Liver (tissue), 3 donors: ENCODE measurements at regions not wholly inside any gene's neighbourhood (a gene's known extent, or its start where the extent isn't known, plus 50 kb on each side); places are given as distances from the start of the nearest gene placed in this dataset.
"Not testable (repeated sequence)": the region's sequence is repeated elsewhere in the genome, so short reads cannot be mapped to it uniquely, and the experiment has no call there.

Source experiments
- CTCF ChIP-seq: fragments of 150-350 bp; IDR thresholded peaks from 2 replicates; pipeline ENCODE4 v1.5.1; 2017; ENCODE audit warnings: improper control_type of control experiment, low read depth, low read length; ENCODE audit not compliant: missing input control
- GABPA ChIP-seq, 2 donors: IDR thresholded peaks in 1 of 2; conservative IDR thresholded peaks in 1 of 2; 2 replicates each; pipeline ENCODE4 v1.6.1; 2016; ENCODE audit warnings: antibody characterized with exemption in 2 of 2, mild to moderate bottlenecking in 1 of 2, moderate library complexity in 1 of 2
- MAX ChIP-seq: IDR thresholded peaks from 2 replicates; pipeline ENCODE4 v1.6.1; 2016; ENCODE audit warnings: antibody characterized with exemption
- RAD21 ChIP-seq, 2 donors: IDR thresholded peaks; 2 replicates each; pipeline ENCODE4 v1.6.1; 2016; ENCODE audit warnings: antibody characterized with exemption in 2 of 2, mild to moderate bottlenecking in 2 of 2
- REST ChIP-seq: IDR thresholded peaks from 2 replicates; pipeline ENCODE4 v1.6.1; 2016; ENCODE audit warnings: antibody characterized with exemption, mild to moderate bottlenecking
- SP1 ChIP-seq: IDR thresholded peaks from 2 replicates; pipeline ENCODE4 v1.6.1; 2018; ENCODE audit warnings: antibody characterized with exemption, mild to moderate bottlenecking
- TAF1 ChIP-seq: conservative IDR thresholded peaks from 2 replicates; pipeline ENCODE4 v1.6.1; 2016; ENCODE audit warnings: antibody characterized with exemption, mild to moderate bottlenecking
- YY1 ChIP-seq: IDR thresholded peaks from 2 replicates; pipeline ENCODE4 v1.6.1; 2016; ENCODE audit warnings: antibody characterized with exemption, mild to moderate bottlenecking
- donor health status: healthy.
- donor health status: healthy.

GRCh38 chr3:13136848-13137247 lies 63.6 kb upstream of the IQSEC1 start:
- not testable (repeated sequence) for TF ChIP-seq YY1; REST; GABPA (IDR thresholded peaks at IDR 0.05 in 1 of 2, conservative IDR thresholded peaks at IDR 0.05 in 1 of 2); TAF1; CTCF; MAX; SP1; RAD21 (IDR thresholded peaks at IDR 0.05)
